Lower leg skin (tissue), 4 donors: ENCODE measurements at regions not wholly inside any gene's neighbourhood (a gene's known extent, or its start where the extent isn't known, plus 50 kb on each side); places are given as distances from the start of the nearest gene placed in this dataset.
A peak's percentile ranks its signal among the peaks of the same experiment; 100 is the strongest.
"Not testable (repeated sequence)": the region's sequence is repeated elsewhere in the genome, so short reads cannot be mapped to it uniquely, and the experiment has no call there.

Source experiments
- DNase-seq, 2 donors: peaks; one replicate each; pipeline ENCODE4 v3.0.0-alpha.2; 2019; ENCODE audit warnings: low spot score in 2 of 2
- H3K4me3 ChIP-seq: fragments of 200-600 bp; sonication (generic); 2 replicates; pipeline ENCODE4 v1.5.1; 2017; ENCODE audit warnings: mild to moderate bottlenecking, low read depth; ENCODE audit not compliant: poor library complexity, severe bottlenecking
- CTCF ChIP-seq, 3 donors: fragments of 450-650 bp; IDR thresholded peaks; one replicate each; pipeline ENCODE4 v1.5.1; 2016; ENCODE audit warnings: antibody characterized with exemption in 3 of 3, mild to moderate bottlenecking in 3 of 3, moderate library complexity in 2 of 3
- POLR2A ChIP-seq, 2 donors: fragments of 450-650 bp; IDR thresholded peaks; one replicate each; pipeline ENCODE4 v1.6.1; 2016 to 2017; ENCODE audit warnings: antibody characterized with exemption in 2 of 2, mild to moderate bottlenecking in 1 of 2, moderate library complexity in 1 of 2
- WGBS, 2 donors: methylation state at CpG; one replicate each; pipeline ENCODE4 v1.1.5; 2018; 5-methylcytosine and 5-hydroxymethylcytosine counted together
- intact Hi-C: fragments of 100-400 bp; cut with DNase I; formaldehyde crosslinking; loops from one replicate; pipeline ENCODE4 v1.15.0; 2023; ENCODE audit warnings: low total_unique reads

- intact Hi-C loops: no loop called here
- no peak for TF ChIP-seq CTCF (IDR thresholded peaks at IDR 0.05)
- TF ChIP-seq POLR2A (IDR thresholded peaks at IDR 0.05): no peak
- 55% methylated on average over 3 of the region's 3 CpGs for WGBS, 2 donors
- DNase-seq: peak; percentile 62 to 87
- no peak overlapping the region for H3K4me3 ChIP-seq
Measured at GRCh38 chr9:87405677-87406542, 91.8 kb upstream of the DAPK1 start.

DNA sequence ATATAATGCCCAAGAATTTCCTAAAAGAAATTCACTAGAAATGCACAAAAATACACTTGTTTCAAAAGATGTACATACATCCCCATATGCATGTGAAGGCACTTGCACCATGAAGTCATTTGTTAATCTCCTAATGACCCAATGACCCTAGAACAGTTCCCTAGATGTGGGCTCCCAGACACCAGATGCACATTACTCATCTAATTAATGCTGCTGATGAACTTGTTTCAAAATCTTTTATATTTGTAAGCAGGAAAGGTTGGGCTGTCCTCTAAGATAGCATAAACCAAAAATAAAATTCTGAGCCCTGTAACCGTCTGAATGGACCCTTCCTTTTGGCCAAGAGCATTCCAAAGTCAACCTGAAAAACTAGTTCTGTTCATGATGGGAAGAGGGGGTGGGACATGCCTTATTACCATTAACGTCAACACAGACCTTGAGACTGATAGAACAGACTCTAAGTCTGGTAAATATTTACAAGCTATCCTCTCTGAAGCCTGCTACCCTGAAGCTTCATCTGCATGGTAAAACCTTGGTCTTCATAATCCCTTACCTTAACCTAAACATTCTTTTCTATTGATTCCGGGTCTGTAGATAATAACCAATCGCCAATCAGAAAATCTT is 91.0 kb upstream of the DAPK1 start:
- no peak overlapping the region for H3K4me3 ChIP-seq
- intact Hi-C loops: no loop called here
- 58 to 64% methylated on average over 4 of the region's 4 CpGs for WGBS, 2 donors
- TF ChIP-seq CTCF (IDR thresholded peaks at IDR 0.05) (no peak), POLR2A (IDR thresholded peaks at IDR 0.05) (no peak)
- DNase-seq: no peak

DNA sequence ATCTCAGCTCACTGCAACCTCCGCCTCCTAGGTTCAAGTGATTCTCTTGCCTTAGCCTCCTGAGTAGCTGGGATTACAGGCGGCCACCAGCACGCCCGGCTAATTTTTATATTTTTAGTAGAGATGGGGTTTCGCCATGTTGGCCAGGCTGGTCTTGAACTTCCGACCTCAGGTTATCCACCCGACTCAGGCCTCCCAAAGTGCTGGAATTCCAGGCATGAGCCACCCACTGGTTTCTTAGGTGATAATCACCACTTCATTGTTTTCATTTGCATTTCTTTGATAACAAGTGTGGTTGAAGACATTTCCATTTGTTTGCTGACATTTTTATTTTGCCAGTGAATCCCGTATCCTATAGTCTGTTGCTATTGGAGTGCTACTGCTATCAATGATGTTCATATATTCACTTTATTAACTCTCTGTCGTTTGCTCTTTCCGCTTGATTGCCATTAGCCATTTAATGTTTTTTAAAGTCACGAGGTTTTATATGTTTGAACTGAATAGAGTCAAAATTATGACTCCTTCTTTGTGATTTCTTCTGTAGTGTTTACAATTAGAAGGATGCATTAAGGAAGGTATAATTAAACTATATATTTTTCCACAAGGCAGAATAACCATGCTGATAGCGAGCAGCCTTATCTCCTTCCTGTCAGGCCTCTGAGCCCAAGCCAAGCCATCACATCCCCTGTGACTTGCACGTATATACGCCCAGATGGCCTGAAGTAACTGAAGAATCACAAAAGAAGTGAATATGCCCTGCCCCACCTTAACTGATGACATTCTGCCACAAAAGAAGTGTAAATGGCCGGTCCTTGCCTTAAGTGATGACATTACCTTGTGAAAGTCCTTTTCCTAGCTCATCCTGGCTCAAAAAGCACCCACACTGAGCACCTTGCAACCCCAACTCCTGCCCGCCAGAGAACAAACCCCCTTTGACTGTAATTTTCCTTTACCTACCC is 87.3 kb upstream of the DAPK1 start:
- intact Hi-C loops, H3K4me3 ChIP-seq, DNase-seq: not testable (repeated sequence)
- WGBS, 2 donors: 80 to 88% methylated on average over 16 of the region's 16 CpGs

DNA sequence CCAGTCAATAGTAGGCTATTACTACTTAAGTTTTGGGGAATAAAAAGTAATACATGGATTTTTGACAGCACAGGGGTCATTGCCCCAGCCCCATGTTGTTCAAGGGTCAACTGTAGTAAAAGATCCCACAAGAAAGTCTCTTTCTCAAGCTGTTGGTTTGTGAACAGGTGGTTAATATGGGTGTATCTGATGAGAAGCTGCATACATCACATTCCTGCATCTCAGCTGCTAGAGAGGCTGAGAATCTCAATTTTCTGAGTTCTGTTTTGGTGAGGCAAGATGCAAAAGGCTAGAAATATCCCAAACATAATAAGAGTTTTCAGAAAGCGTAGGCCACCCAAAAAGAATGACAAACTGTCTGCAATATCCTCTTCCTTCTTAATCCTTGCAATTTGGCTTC is 76.8 kb upstream of the DAPK1 start:
- intact Hi-C loops: no loop called here
- no peak for TF ChIP-seq POLR2A (IDR thresholded peaks at IDR 0.05)
- 91 to 97% methylated on average over 1 of the region's 1 CpG for WGBS, 2 donors
- H3K4me3 ChIP-seq: no peak overlapping the region
- no peak for DNase-seq

GRCh38 chr9:87421734-87422133 is 75.9 kb upstream of the DAPK1 start:
- intact Hi-C loops: no loop called here
- no peak for TF ChIP-seq POLR2A (IDR thresholded peaks at IDR 0.05)
- TF ChIP-seq CTCF (IDR thresholded peaks at IDR 0.05): no peak
- H3K4me3 ChIP-seq: no peak overlapping the region
- DNase-seq: no peak
- 93 to 97% methylated on average over 3 of the region's 3 CpGs for WGBS, 2 donors

GRCh38 chr9:87422999-87423398 is 74.7 kb upstream of the DAPK1 start:
- intact Hi-C loops: no loop called here
- WGBS, 2 donors: 66 to 79% methylated on average over 1 of the region's 1 CpG
- TF ChIP-seq CTCF (IDR thresholded peaks at IDR 0.05) (no peak), POLR2A (IDR thresholded peaks at IDR 0.05) (no peak)
- H3K4me3 ChIP-seq: no peak overlapping the region
- no peak for DNase-seq

DNA sequence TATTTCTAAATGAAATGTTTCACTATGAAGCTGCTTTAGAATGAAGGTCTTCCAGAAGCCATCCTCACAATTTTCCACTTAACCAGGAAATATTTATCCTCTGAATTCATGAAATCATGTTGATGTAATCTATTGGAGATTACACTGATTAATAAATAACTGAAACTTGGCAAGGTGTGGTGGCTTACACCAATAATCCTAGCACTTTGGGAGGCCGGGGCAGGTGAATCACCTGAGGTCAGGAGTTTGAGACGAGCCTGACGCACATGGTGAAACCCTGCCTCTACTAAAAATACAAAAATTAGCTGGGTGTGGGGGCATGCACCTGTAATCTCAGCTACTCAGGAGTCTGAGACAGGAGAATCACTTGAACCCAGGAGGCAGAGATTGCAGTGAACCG is 73.8 kb upstream of the DAPK1 start:
- intact Hi-C loops, H3K4me3 ChIP-seq, DNase-seq: not testable (repeated sequence)
- WGBS, 2 donors: 69 to 81% methylated on average over 4 of the region's 4 CpGs
